ENCODE measurements at regions not wholly inside any gene's neighbourhood (a gene's known extent, or its start where the extent isn't known, plus 50 kb on each side); places are given as distances from the start of the nearest gene placed in this dataset.

DNA sequence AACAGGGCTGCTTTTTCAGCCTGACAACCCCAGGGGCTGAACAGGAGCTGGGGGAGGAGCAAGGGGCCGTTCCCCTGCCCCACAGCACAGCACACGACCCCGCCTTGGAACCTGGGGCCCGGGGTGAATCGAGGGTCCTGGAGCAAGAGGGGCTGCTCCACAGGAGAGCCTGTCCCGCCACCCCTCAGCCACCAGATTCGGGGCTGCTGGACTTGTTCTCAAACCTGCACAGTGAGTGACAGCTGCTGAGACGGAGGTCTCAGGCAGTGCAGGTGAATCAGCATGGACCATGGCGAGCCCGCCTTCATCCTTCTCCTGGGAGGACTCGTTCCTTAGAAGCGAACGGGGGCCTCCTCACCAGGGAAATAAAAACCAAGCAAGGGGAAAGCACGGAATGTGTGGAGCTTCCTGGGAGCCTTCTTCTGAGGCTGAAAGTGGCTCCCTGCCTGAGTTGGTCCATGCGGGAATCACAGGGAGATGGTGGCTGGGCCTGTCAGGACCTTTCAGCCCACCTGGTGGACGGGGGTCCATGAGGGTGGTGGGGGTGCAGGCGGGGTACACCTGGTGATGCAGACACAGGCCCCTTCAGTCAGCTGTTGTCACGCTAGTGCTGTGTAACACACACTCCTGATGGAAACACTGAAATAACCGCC lies 125.4 kb downstream of the SIK1 start:
- Histone ChIP-seq H3K4me1 (ENCODE audit: control insufficient read depth, insufficient read depth, low read length) (no peaks in the 10 kb centered on the region), H3K27ac (ENCODE audit: low read length) (no peak overlapping the region), H3K4me3 (ENCODE audit: low read length) (no peak overlapping the region), H3K36me3 (ENCODE audit: control insufficient read depth, insufficient read depth, low read length) (no peaks in the 10 kb centered on the region), H3K9me3 (ENCODE audit: control insufficient read depth, insufficient read depth, low read length) (no peaks in the 10 kb centered on the region), H3K27me3 (ENCODE audit: control insufficient read depth, insufficient read depth, low read length) (no peaks in the 10 kb centered on the region)
- no peak for DNase-seq (ENCODE audit: low read depth, low spot score)
- WGBS (ENCODE audit: insufficient coverage, insufficient read length), result no CpG with 5 or more reads among the region's 19 CpGs

- Histone ChIP-seq H3K4me1 (ENCODE audit: control insufficient read depth, insufficient read depth, low read length) (no peaks in the 10 kb centered on the region), H3K4me3 (ENCODE audit: low read length) (no peak overlapping the region), H3K36me3 (ENCODE audit: control insufficient read depth, insufficient read depth, low read length) (no peaks in the 10 kb centered on the region), H3K27ac (ENCODE audit: low read length) (no peak overlapping the region), H3K27me3 (ENCODE audit: control insufficient read depth, insufficient read depth, low read length) (no peaks in the 10 kb centered on the region), H3K9me3 (ENCODE audit: control insufficient read depth, insufficient read depth, low read length) (no peaks in the 10 kb centered on the region)
- DNase-seq (ENCODE audit: low read depth, low spot score), result no peak
- no CpG with 5 or more reads among the region's 42 CpGs for WGBS (ENCODE audit: insufficient coverage, insufficient read length)
These were observed 126.2 kb downstream of the SIK1 start for GRCh38 chr21:43300496-43301408.

DNA sequence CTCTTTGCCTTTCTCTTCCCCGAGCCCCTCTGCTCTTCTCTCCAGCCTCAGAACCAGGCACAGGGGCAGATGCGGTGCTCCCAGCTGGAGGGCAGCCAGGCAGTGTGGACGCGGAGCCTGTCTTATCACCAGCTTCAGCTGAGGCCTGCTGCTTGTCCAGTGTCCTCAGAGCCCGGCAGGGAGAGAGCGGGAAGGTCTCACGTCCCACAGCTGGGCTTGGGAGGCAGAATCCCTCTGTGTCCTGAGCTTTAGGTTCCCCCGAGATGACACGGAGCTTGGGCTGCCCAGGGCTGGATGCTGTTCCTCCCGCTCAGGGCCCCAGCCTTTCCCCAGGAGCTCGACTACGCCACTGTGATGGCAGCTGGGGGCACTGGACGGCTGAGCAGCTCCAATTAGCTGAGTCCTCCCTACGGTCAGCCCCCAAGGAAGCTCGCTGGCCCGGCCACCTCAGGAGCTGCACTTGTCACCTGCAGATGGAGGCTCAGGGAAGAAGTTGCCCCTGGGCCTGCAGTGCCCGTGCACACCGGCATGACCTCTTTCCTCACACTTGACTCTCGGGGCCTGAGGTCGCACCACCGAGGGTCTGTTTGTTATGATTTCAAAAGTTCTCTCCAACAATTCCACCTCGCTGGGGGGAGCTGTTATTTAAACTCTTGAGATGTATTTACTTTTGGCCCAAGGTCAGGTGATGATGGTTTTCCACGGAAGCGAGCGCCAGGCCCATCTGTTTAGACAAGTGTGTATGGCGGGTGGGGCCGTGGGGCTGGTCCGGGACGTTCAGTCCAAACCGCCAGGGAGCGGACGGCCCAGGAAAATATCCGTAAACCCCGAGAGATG lies 127.3 kb downstream of the SIK1 start:
- no peak for DNase-seq (ENCODE audit: low read depth, low spot score)
- no peak overlapping the region for H3K27ac ChIP-seq (ENCODE audit: low read length)
- WGBS (ENCODE audit: insufficient coverage, insufficient read length), result no CpG with 5 or more reads among the region's 34 CpGs
- H3K36me3 ChIP-seq (ENCODE audit: control insufficient read depth, insufficient read depth, low read length), result no peaks in the 10 kb centered on the region
- H3K9me3 ChIP-seq (ENCODE audit: control insufficient read depth, insufficient read depth, low read length), result no peaks in the 10 kb centered on the region
- H3K4me1 ChIP-seq (ENCODE audit: control insufficient read depth, insufficient read depth, low read length), result no peaks in the 10 kb centered on the region
- H3K27me3 ChIP-seq (ENCODE audit: control insufficient read depth, insufficient read depth, low read length), result no peaks in the 10 kb centered on the region
- H3K4me3 ChIP-seq (ENCODE audit: low read length), result no peak overlapping the region

- Histone ChIP-seq H3K4me3 (ENCODE audit: low read length) (no peak overlapping the region), H3K27me3 (ENCODE audit: control insufficient read depth, insufficient read depth, low read length) (no peaks in the 10 kb centered on the region), H3K9me3 (ENCODE audit: control insufficient read depth, insufficient read depth, low read length) (no peaks in the 10 kb centered on the region), H3K27ac (ENCODE audit: low read length) (no peak overlapping the region), H3K36me3 (ENCODE audit: control insufficient read depth, insufficient read depth, low read length) (no peaks in the 10 kb centered on the region), H3K4me1 (ENCODE audit: control insufficient read depth, insufficient read depth, low read length) (no peaks in the 10 kb centered on the region)
- 100% methylated on average over 15 of the region's 55 CpGs for WGBS (ENCODE audit: insufficient coverage, insufficient read length)
- no peak for DNase-seq (ENCODE audit: low read depth, low spot score)
These were observed 128.1 kb downstream of the SIK1 start for GRCh38 chr21:43298546-43299440.

DNA sequence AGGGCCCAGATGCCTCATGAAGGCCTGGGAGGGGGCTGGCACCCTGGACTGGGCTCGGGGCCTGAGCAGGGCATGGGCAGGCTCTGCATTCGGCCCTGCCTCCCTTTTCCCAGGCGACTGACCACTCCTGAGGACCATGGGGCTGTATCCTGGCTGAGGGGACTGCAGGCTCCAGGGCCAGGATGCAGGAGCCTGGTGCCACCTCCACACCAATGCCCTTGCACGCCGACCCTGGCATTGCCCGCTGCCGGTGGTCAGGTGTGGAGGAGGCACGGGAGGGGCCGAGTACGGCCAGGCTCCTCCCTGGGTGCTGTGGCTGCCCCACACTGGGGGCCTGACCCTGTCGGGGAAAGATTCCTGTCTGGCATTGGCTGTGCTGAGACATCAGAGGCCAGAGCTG lies 128.9 kb downstream of the SIK1 start:
- Histone ChIP-seq H3K36me3 (ENCODE audit: control insufficient read depth, insufficient read depth, low read length) (no peaks in the 10 kb centered on the region), H3K4me3 (ENCODE audit: low read length) (no peak overlapping the region), H3K4me1 (ENCODE audit: control insufficient read depth, insufficient read depth, low read length) (no peaks in the 10 kb centered on the region), H3K9me3 (ENCODE audit: control insufficient read depth, insufficient read depth, low read length) (no peaks in the 10 kb centered on the region), H3K27ac (ENCODE audit: low read length) (no peak overlapping the region), H3K27me3 (ENCODE audit: control insufficient read depth, insufficient read depth, low read length) (no peaks in the 10 kb centered on the region)
- DNase-seq (ENCODE audit: low read depth, low spot score), result no peak
- no CpG with 5 or more reads among the region's 11 CpGs for WGBS (ENCODE audit: insufficient coverage, insufficient read length)

DNA sequence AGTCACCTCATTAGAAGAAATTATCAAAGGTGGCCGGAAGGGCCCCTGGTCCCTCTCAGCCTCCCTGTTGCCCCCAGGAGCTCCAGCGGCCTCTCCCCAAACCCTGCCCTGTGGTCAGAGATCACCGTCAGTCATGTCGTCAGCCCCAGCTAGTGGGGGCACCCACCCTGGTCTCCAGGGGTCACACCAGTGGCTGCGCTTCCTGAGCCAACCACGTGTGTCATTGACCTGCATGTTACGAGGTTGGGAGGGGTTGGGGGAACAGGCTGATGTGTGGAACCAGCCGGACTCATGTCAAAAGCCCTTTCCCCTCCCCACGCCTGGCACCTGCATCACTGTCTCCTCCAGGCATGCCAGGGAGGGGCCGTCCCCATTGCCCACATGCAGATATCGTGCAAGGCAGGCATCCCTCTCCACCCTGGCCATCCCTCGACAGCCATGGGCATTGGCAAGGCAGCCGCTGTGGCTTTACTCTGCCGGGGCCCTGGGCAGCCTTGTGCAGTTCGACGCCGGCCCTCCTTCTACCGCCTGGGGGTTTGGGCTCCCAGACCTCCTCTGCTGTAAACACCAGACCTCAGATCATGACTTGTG lies 128.7 kb downstream of the CRYAA start:
- no peak for DNase-seq (ENCODE audit: low read depth, low spot score)
- H3K27ac ChIP-seq (ENCODE audit: low read length), result no peak overlapping the region
- no peaks in the 10 kb centered on the region for H3K9me3 ChIP-seq (ENCODE audit: control insufficient read depth, insufficient read depth, low read length)
- WGBS (ENCODE audit: insufficient coverage, insufficient read length), result no CpG with 5 or more reads among the region's 18 CpGs
- H3K36me3 ChIP-seq (ENCODE audit: control insufficient read depth, insufficient read depth, low read length), result no peaks in the 10 kb centered on the region
- H3K27me3 ChIP-seq (ENCODE audit: control insufficient read depth, insufficient read depth, low read length), result no peaks in the 10 kb centered on the region
- no peaks in the 10 kb centered on the region for H3K4me1 ChIP-seq (ENCODE audit: control insufficient read depth, insufficient read depth, low read length)
- no peak overlapping the region for H3K4me3 ChIP-seq (ENCODE audit: low read length)

GRCh38 chr21:43295066-43295958 lies 126.5 kb downstream of the CRYAA start:
- Histone ChIP-seq H3K36me3 (ENCODE audit: control insufficient read depth, insufficient read depth, low read length) (no peaks in the 10 kb centered on the region), H3K27ac (ENCODE audit: low read length) (no peak overlapping the region), H3K9me3 (ENCODE audit: control insufficient read depth, insufficient read depth, low read length) (no peaks in the 10 kb centered on the region), H3K4me1 (ENCODE audit: control insufficient read depth, insufficient read depth, low read length) (no peaks in the 10 kb centered on the region), H3K4me3 (ENCODE audit: low read length) (no peak overlapping the region), H3K27me3 (ENCODE audit: control insufficient read depth, insufficient read depth, low read length) (no peaks in the 10 kb centered on the region)
- WGBS (ENCODE audit: insufficient coverage, insufficient read length), result no CpG with 5 or more reads among the region's 14 CpGs
- DNase-seq (ENCODE audit: low read depth, low spot score), result no peak

- Histone ChIP-seq H3K4me1 (ENCODE audit: control insufficient read depth, insufficient read depth, low read length) (no peaks in the 10 kb centered on the region), H3K27me3 (ENCODE audit: control insufficient read depth, insufficient read depth, low read length) (no peaks in the 10 kb centered on the region), H3K9me3 (ENCODE audit: control insufficient read depth, insufficient read depth, low read length) (no peaks in the 10 kb centered on the region), H3K36me3 (ENCODE audit: control insufficient read depth, insufficient read depth, low read length) (no peaks in the 10 kb centered on the region), H3K4me3 (ENCODE audit: low read length) (no peak overlapping the region), H3K27ac (ENCODE audit: low read length) (no peak overlapping the region)
- WGBS (ENCODE audit: insufficient coverage, insufficient read length), result no CpG with 5 or more reads among the region's 14 CpGs
- no peak for DNase-seq (ENCODE audit: low read depth, low spot score)
These were observed 125.5 kb downstream of the CRYAA start for GRCh38 chr21:43294194-43294902.

GRCh38 chr21:43292866-43293142 lies 124.0 kb downstream of the CRYAA start:
- no peaks in the 10 kb centered on the region for H3K27me3 ChIP-seq (ENCODE audit: control insufficient read depth, insufficient read depth, low read length)
- no peaks in the 10 kb centered on the region for H3K36me3 ChIP-seq (ENCODE audit: control insufficient read depth, insufficient read depth, low read length)
- no peak overlapping the region for H3K4me3 ChIP-seq (ENCODE audit: low read length)
- no peaks in the 10 kb centered on the region for H3K9me3 ChIP-seq (ENCODE audit: control insufficient read depth, insufficient read depth, low read length)
- WGBS (ENCODE audit: insufficient coverage, insufficient read length), result no CpG with 5 or more reads among the region's 2 CpGs
- no peak for DNase-seq (ENCODE audit: low read depth, low spot score)
- H3K27ac ChIP-seq (ENCODE audit: low read length), result no peak overlapping the region
- H3K4me1 ChIP-seq (ENCODE audit: control insufficient read depth, insufficient read depth, low read length), result no peaks in the 10 kb centered on the region

All from iPS DF 6.9 (cell line).